ENCODE measurements at regions not wholly inside any gene's neighbourhood (a gene's known extent, or its start where the extent isn't known, plus 50 kb on each side); places are given as distances from the start of the nearest gene placed in this dataset.

- ChIA-PET CTCF (no interaction called here), SMC1A (ENCODE audit: uncharacterized antibody, unreplicated experiment) (no interaction called here), RAD21 (ENCODE audit: unreplicated experiment) (no interaction called here), POLR2A (no interaction called here)
- no peak overlapping the region for H3K4me3 ChIP-seq
- H4K20me1 ChIP-seq (ENCODE audit: control insufficient read depth, insufficient read depth), result no peaks in the 10 kb centered on the region
- no peaks in the 10 kb centered on the region for H3K4me1 ChIP-seq (ENCODE audit: control insufficient read depth, insufficient read depth, low read length)
- no peaks in the 10 kb centered on the region for H3K27me3 ChIP-seq (replicated peaks in 1 of 2; ENCODE audit: control insufficient read depth in 2 of 2, insufficient read depth in 2 of 2, low read length in 1 of 2)
- FAIRE-seq, result no peak
- H2AFZ ChIP-seq (ENCODE audit: control insufficient read depth, low read depth, low read length), result no peak overlapping the region
- H3K4me2 ChIP-seq (ENCODE audit: control insufficient read depth, insufficient read depth), result no peak overlapping the region
- in situ Hi-C loops (cut with MboI) (no loop called here), intact Hi-C loops (cut with micrococcal nuclease; ENCODE audit: unreplicated experiment) (no loop called here)
- no peaks in the 10 kb centered on the region for H3K9me3 ChIP-seq (replicated peaks; ENCODE audit: control insufficient read depth, insufficient read depth, low read length)
- H3K36me3 ChIP-seq (ENCODE audit: control insufficient read depth in 2 of 2, insufficient read depth in 2 of 2, low read length in 1 of 2), result no peaks in the 10 kb centered on the region
- WGBS (ENCODE audit: insufficient coverage, insufficient replicate concordance, low lambda C conversion rate, missing lambda C conversion rate), result 0% methylated on average over 1 of the region's 1 CpG
- H3K79me2 ChIP-seq (ENCODE audit: control insufficient read depth, insufficient read depth, low read length), result no peaks in the 10 kb centered on the region
- DNase-seq (ENCODE audit: low read depth, low spot score), result no peak
- H3K27ac ChIP-seq (ENCODE audit: control insufficient read depth, insufficient read depth), result no peak overlapping the region
- no peak overlapping the region for H3K9ac ChIP-seq (ENCODE audit: control insufficient read depth, insufficient read depth, low read length)
- no peak for ATAC-seq
- no TSS peak for BruUV-seq (replicated peaks)
- TF ChIP-seq HCFC1 (IDR thresholded peaks at IDR 0.05; ENCODE audit: low read length), result no peak
- TF ChIP-seq ZNF592 (IDR thresholded peaks at IDR 0.05), result no peak
- TF ChIP-seq USF1 (IDR thresholded peaks at IDR 0.05; ENCODE audit: borderline replicate concordance, extremely low read length, insufficient read depth, low read depth, low read length), result no peak
- TF ChIP-seq EGR1 (IDR thresholded peaks at IDR 0.05; ENCODE audit: borderline replicate concordance in 1 of 2, low read depth in 2 of 2, low read length in 2 of 2), result no peak
- TF ChIP-seq RUNX3 (IDR thresholded peaks at IDR 0.05; ENCODE audit: low read length), result no peak
- TF ChIP-seq EED (IDR thresholded peaks at IDR 0.05; ENCODE audit: low read depth), result no peak
- TF ChIP-seq ZNF622 (IDR thresholded peaks at IDR 0.05), result no peak
- TF ChIP-seq POLR2AphosphoS2 (IDR thresholded peaks at IDR 0.05; ENCODE audit: low read depth, low read length), result no peak
- TF ChIP-seq ZNF274 (IDR thresholded peaks at IDR 0.05; ENCODE audit: insufficient read depth, insufficient read length), result no peak
- no peak for TF ChIP-seq MYC (IDR thresholded peaks at IDR 0.05; ENCODE audit: insufficient read depth, insufficient read length, insufficient replicate concordance, low read length, severe bottlenecking)
- no peak for TF ChIP-seq JUNB (IDR thresholded peaks at IDR 0.05)
- TF ChIP-seq SMC3 (IDR thresholded peaks at IDR 0.05; ENCODE audit: borderline replicate concordance, low read length), result no peak
- no peak for TF ChIP-seq ZNF217 (IDR thresholded peaks at IDR 0.05)
- TF ChIP-seq ZNF687 (IDR thresholded peaks at IDR 0.05), result no peak
- no peak for TF ChIP-seq E4F1 (IDR thresholded peaks at IDR 0.05; ENCODE audit: borderline replicate concordance, partially characterized antibody)
Measured at GRCh38 chr9:18296702-18297055, 177.3 kb upstream of the ADAMTSL1 start.
